Mesenteric fat pad (tissue), 1 donor: ENCODE measurements at regions not wholly inside any gene's neighbourhood (a gene's known extent, or its start where the extent isn't known, plus 50 kb on each side); places are given as distances from the start of the nearest gene placed in this dataset.
"Not testable (repeated sequence)": the region's sequence is repeated elsewhere in the genome, so short reads cannot be mapped to it uniquely, and the experiment has no call there.

Experiments used
- DNase-seq: peaks from one replicate; pipeline ENCODE4 v3.0.0-alpha.2; 2020; ENCODE audit warnings: low spot score
- donor health status: DM: yes; HTN: yes; CAD: no.

DNA sequence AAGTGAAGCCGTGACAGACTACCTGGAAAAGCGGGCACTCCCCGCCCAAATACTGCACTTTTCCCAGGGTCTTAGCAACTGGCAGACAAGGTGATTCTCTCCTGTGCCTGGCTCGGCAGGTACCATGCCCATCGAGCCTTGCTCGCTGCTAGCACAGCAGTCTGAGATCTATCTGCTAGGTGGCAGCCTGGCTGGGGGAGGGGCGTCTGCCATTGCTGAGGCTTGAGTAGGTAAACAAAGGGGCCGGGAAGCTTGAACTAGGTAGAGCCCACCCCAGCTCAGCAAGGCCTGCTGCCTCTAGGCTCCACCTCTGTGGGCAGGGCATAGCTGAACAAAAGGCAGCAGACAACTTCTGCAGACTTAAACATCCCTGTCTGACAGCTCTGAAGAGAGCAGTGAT is 406.3 kb downstream of the NDFIP2 start:
- DNase-seq = not testable (repeated sequence)

DNA sequence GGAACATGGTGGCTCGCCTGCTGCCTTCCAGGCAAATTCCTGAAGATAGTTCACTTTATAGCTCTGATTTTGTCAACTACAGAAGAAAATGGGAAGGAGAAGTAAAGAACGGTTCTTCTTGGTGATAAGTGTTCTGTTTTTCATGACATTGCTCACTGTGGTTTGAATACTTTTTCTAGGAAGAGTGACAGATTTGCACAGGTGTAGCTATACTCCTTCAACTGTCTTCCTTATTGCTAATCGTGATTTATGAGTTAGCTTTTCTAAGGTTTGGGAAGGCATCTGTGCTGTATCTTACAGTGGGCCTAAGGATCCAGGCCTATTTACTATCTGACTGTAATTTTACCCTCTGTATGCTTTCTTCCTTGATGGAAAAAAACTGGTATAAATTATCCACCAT is 405.6 kb downstream of the NDFIP2 start:
- no peak for DNase-seq

DNA sequence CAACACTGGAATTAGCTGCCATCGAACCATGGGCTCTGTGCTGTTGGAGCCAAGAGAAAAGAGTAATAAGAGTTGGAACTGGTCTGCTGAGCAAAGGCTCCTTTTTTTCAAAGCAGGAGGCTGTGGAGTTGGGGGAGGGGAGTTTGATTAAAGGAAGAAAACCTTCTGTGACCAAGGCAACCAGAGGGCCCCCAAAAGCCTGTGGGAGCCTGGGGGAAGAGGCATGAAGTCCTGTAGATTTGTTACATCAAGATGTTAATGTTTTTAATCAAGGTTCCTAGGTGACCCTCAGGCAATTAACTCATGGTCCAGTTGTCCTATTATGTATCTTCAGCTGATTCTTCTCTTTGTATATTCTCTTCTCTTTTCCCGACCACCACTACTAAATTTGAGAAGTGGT is 403.9 kb downstream of the NDFIP2 start:
- DNase-seq = no peak

DNA sequence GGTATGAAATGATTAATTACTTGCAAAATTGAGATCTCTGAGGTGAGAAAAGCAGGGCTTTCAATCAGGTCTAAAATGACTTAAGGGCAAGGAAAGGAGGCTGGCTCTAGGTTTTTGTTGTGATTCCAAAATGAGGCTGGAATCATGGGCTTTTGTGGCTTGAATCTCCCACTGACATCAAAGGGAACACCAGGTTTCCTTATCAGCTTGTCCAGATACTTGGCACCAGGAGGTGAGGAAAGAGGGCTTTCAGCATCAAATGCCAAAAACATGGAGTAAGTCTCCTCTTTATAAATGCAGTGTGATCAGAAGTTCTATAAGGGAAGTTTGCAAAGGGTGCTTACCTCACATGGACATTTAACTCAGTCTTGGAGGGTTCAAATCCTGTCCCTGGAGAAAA is 402.3 kb downstream of the NDFIP2 start:
- no peak for DNase-seq

DNA sequence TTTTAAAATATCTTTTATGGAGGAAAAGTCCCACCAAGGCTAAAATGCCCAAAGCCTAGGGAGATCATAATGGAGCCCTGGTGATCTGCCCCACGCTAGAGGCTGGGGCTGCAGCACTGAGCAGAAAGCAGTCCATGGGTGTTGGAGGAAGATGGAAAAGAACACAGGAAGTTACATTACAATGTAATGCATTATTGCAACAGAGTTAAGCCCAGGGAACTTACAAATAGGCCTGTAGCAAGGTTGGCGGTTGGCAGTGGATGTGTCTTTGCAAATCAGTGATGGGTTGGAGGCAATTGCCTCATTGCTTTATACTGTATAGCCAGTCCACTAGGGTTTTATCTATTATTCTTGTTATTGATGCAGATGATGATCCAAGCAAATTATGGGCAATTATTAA is 399.9 kb downstream of the NDFIP2 start:
- DNase-seq = no peak

DNA sequence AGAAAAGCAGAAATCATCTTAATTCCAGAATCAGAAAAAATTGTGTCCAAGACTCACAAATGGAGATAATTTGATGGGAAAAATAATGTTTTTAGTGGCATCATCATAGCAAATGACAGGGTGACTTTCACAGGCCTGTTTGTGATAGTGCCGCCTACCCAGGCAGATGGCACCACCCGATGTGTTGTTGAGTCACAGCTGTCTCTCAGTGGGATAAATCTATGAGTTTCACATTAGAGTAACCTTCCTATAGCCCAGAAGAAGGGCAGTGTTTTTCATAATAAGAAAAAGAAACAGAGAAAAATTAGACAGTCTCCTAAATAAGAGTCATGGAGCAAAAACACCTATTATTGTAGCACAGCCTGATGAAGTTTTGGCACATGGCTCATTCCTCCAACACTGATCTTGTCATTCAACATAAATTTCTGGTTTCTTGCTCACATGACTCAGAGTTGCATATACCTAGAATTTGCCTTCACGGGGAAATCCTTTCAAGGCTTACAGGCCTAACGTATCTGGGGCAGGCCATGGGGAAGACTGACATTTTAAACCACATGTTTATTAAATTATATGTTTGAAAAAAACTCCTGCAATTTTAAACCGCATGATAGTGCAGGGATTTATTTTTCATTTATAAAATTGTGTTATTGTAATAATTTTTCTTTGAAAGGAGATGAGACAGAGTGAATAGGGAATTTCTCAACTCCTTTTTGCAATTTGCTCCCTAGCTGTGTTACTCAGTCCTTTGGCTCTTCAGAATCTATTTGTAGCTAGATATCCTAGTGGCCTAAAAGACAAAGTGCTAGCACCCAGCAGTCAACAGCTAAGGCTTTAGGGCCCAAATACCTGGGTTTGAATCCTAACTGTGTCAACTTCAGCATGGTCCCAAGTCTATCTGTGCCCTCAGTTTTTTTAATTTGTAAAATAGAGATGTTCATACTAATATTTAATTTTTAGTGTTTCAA is 393.7 kb downstream of the NDFIP2 start:
- no peak for DNase-seq

DNA sequence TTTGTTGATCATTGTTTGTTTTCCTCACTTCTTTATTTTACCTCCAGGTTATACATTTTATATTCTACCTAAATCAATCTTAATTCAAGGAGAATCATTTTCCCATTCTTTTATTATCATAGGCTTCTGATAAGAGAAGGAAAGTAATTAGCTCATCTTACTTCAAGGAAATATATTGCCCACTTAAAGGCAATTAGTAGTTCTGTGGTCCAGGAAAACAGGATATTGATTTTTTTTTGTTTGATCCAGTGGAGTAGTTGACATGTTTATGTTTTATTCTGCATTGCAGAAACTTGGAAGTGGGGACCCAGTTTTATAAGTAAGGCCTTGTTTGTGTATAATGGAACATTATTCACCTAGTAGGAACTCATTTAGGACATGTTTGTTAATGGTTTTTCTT is 390.6 kb downstream of the NDFIP2 start:
- no peak for DNase-seq

DNA sequence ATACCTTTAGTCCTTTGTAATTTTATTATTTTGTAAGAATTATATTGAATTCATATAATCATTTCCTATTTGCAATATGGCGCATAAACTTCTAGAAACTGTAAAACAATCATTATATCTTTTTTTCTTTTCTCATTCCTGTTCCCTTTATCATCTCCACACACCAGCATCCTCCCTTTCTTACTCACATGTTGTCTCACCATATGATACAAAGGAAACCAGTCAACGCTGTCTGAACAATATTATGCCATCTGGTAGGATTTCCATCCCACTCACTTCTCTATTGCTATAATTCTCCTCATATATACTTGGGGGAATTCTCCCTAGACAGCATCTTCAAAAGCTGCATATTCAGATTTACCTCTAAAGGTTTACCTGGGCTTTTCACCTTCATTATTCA is 389.8 kb downstream of the NDFIP2 start:
- no peak for DNase-seq

DNA sequence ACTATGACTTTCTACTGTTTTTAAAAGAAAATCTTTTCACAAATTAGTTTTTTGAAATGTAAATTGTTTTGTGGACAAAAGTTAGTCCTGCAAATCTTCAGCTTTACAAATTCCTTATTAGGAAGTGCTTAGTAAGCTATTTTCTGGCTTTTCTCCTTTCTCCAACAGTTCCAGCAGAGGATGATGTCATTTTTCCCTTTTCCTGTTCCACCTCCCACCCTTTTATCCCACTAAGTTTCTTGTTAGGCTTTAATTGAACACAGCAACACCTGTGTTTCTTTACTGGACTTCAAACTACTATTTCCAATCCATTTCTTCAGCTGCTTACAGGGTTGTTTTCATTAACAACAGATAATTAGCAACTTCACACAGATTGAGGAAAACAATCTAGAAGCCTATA is 389.2 kb downstream of the NDFIP2 start:
- DNase-seq = no peak

DNA sequence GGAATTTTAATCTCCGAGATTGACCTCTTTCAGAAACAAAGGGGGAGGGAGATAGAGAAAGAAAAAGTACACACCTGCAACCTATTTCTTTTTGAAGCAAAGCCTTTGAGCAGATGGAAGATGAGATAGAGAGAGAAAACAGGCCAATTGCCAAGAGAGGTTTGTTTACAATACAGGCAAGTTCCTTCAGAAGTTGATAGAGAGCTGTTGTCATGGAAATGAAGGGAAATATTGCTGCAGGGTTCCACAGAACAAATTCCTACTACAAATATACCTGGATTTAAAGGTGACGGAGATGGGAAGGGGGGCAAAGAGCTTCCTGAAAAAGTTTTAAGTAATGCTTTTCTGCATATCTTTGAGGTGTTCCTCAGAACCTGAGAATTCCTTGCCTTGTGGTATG is 388.4 kb downstream of the NDFIP2 start:
- no peak for DNase-seq

DNA sequence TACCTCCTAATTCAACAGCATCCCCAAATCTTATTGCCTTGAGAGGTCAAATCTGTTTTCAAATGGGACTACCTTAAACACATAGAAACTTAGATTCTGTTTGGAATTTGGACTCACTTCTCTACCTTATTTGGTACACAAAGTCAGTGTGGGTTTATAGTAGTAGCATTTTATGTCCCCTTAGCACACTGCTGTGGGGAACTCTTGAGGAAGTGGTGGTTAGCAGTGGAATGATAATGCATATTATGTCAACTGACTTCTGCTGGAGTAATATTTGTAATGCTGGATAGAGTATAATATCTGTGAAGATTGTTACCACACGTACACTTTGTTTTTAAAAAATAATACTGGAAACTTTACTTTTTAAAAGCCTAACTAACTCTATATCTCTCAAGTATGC is 386.3 kb downstream of the NDFIP2 start:
- no peak for DNase-seq

DNA sequence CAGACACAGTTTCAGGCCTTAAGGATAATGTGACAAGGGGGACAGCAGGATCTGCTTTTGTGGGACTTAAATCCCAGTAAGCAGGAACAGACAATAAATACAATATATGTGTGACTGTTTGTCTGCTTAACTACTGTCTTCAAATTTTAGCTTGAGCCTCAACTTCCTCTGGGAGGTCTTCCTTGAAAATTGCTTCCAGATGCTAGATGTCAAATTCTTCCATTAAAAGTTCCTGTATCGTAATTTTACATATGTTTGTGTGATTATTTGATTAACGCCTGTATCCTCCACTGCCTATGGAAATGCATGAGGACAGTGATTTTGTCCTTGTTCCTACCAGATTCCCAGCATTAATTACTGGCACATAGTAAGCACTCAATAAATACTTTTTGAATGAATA is 385.5 kb downstream of the NDFIP2 start:
- no peak for DNase-seq

DNA sequence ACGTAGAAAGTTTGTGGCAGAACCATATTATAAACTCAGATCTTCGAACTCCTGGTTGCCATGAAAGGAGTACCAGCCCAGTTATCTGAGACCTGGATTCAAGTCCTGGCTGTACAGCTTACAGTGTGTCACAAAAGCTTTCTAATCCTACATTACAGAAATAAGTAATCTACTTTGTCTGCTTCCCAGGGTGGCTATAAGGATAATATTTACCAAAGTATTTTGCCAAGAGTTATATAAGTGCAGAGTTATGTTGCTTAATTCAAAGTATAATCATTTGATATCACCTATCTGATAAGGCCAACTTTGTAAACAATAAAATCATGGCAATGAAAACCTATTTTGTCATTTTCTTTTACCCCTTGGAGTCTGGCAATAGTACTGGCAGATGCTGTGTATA is 381.6 kb downstream of the NDFIP2 start:
- DNase-seq = no peak

DNA sequence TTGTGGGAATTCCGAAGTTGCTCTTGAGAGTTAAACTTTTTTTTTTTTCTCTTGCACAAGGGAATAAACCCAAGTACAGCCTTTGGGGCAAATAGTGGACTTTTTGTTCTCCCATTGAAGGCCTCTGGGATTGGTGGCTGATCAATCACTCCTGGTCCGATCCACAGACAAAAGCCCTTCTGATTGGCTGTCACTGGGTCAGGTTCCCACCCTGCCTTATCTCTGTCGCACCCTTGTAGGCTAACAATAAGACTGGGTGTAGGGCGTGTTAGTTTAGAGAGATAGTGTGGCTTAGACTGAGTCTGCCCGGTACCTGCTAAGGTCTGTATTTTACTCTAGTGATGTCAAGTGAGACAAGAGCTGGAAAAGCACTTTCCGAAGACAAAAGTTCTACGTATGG is 380.8 kb downstream of the NDFIP2 start:
- no peak for DNase-seq

DNA sequence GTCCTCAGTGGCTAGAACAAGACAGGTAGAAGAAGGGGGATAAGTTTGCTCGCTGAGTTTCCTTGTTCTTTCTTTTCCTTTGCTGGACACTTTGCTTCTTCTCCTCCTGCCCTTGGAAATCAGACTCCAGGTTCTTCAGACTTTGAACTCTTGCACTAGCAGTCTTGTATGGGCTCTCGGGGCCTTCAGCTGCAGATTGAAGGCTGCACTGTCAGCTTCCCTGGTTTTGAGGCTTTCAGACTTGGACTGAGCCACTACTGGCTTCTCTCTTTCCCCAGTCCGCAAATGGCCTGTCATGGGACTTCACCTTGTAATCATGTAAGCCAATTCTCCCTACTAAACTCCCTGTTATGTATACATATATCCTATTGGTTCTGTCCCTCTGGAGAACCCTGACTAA is 379.8 kb downstream of the NDFIP2 start:
- no peak for DNase-seq

DNA sequence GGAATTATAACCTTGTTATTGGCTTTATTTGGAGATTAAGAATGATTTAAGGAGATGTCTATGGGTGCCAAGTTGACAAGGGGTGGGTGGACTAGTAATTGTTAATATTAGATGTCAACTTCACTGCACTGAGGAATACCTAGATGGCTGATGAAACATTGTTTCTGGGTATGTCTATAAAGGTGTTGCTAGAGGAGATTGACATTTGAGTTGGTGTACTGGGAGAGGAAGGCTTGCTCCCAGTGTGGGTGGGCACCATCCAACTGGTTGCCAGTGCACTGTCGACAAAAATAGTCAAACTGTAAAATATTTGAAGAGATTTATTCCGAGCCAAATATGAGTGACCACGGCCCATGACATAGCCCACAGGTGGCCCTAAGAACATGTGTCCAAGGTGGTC is 378.8 kb downstream of the NDFIP2 start:
- DNase-seq = no peak

DNA sequence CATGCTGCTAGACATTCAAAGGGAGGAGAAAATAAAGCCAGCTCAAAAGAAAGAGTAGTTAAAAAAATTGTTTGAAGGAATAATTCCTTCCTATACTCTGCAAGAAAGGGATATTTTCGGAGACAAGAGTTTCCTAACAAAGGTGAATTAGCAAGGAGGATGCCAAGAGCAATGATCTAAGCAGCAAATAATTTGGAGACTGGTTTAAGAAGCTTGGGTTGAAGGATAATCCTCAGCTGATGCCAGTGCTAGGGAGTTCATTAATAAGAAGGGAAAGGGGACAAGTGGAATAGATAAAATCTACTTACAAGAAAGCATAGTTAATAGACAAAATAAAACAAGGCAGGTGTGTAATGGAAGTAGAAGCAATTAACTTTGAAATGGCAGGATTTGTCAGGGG is 372.3 kb downstream of the NDFIP2 start:
- no peak for DNase-seq

DNA sequence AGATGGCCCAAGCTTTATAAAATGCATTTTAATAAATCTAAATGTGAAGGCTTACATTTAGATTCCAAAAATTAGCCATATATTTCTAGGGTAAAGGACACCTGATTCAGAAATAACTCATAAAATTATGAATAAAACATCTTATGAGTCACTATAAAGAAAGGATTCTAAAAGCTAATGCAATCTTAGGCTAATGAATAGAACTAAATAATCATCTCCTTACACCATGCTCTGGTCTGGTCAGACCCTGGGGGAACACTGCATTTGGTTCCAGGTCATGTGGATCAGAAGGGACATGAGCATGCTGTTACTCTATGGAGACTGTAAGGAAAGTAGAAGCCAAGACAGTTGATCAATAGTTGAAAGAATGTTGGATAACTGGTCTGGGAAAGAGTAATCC is 370.4 kb downstream of the NDFIP2 start:
- DNase-seq = no peak

DNA sequence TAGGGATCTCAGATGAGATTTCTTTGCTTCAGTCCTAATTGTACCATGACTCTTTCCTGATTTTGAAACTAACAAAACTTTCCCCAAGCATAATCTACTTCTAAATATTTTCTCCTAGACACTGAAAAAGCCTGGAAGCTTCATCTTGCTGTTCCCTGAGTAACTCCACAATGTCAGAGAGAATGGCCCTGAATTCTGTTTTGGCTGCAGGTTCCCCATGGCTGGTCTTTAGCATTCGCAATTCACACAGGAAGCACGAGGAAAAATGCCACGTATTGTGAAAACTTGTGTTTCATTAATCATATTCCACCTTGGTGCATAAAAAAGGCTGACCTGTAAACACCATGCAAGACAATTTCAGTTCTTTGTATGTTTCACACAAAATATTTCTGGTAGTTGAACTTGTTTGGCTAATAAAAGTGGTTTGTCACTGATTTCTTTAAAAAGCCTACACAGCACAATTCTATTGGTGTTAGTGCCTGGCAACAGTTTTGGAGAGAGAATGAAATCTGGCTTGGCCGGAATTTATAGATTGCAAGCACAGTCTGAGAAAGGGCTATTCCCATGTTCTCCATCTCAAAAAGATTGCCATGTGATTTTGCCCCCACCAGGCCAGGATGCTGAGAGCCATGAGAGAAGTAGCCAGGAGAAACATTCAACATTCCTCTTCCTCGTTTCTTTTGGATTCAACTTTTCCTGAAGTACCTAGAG is 367.1 kb downstream of the NDFIP2 start:
- DNase-seq = no peak

DNA sequence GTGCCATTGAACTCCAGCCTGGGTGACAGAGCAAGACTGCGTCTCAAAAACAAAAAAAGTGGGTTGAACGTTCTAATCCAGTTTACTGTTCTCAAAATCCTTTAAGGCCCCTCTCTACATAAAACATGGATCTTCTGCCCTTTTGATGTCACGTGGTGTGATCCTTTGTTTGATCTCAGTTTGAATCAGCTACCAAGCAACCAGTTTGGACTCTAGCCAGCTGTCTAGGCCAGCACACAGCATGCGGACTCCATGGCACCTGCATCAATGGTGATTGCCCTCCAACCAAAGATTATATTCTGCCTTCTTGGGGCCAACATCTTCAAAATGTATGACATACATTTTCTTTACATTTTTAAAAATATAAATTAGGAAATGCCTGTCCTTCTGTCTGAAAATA is 365.4 kb downstream of the NDFIP2 start:
- no peak for DNase-seq

DNA sequence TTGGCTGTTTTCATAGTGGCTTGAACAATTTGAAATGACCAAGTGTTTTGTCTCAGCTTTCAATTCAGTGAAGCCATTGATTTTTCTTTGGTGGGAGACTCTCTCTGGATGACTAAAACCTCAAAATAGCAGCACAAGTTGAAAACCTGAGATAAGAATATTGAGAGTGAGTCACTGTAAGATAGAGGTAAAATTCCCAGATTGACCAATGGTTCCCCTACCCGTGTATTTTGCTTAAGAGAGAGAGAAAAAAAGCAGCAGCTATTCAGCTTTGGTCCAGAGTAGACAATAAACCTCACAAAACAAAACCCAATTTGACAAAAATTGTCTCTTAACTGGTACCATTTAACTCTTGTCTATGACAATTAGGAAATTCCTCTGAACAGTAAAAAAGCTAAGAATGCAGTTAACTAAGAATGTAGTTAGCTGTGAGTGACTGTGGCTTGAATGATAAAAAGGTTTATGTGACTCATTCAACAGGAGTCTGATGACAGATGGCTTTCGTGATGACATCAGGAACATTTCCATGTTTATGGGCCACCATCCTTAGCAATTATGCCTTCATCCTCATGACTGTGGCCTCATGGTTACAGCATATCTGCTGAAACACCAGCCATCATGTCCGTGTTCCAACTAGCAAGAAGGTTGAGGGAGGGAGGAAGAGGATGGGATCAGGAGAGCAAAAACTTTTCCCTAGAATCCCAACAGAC is 356.9 kb downstream of the NDFIP2 start:
- DNase-seq = no peak

DNA sequence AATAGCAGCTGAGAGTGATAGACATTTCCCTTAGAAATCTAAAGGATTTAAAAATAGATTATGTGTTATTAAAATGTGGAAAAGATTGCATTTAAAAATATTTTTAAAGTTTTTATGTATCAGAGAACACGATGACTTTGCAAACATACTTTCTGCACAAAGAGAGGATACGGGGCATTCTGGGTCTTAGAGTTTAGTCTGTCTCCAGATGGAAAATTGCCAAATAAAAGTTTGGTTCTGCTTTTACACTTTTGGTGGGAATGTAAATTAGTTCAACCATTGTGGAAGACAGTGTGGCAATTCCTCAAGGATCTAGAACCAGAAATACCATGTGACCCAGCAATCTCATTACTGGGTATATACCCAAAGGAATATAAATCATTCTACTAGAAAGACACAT is 355.2 kb downstream of the NDFIP2 start:
- not testable (repeated sequence) for DNase-seq
